ENCODE measurements at regions not wholly inside any gene's neighbourhood (a gene's known extent, or its start where the extent isn't known, plus 50 kb on each side); places are given as distances from the start of the nearest gene placed in this dataset.

DNA sequence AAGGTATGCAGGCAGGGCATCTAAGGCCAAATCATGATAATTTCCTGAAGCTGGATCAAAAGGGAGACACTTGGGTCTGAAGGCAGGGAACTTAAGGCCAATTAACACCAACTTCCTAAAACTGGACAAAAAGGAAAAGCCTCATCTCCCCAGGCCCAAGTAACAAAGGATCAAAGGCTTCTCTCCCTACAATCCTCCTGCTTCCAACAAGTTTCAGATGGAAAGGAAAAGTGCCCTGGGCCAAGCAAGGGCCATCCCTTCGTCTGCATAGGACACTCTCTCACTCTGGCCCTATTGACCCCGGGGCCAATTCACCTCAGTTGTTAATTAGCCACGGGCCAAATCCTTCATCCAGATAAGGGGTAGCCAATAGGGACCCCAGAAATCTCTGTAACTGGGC, 1335.8 kb upstream of the CDH2 start:
- Histone ChIP-seq H2AFZ (ENCODE audit: control insufficient read depth, low read length) (no peak overlapping the region), H3K4me1 (ENCODE audit: control insufficient read depth, extremely low read depth, insufficient read depth, low read length) (no peaks in the 10 kb centered on the region), H3K9me3 (ENCODE audit: control insufficient read depth, low read depth, low read length) (no peaks in the 10 kb centered on the region), H3K27me3 (ENCODE audit: control insufficient read depth, extremely low read depth, insufficient read depth, low read length) (no peaks in the 10 kb centered on the region), H3K4me3 (ENCODE audit: control insufficient read depth in 2 of 3, extremely low read depth in 1 of 3, insufficient read depth in 2 of 3, low read depth in 1 of 3, low read length in 3 of 3) (no peak overlapping the region), H3K9me1 (ENCODE audit: control insufficient read depth, extremely low read depth, insufficient read depth, low read length) (no peaks in the 10 kb centered on the region), H3K36me3 (ENCODE audit: control insufficient read depth in 2 of 2, extremely low read depth in 1 of 2, insufficient read depth in 2 of 2, low read length in 2 of 2) (no peaks in the 10 kb centered on the region), H3K79me2 (ENCODE audit: control insufficient read depth, insufficient read depth, low read length) (no peaks in the 10 kb centered on the region), H3K9ac (ENCODE audit: control insufficient read depth, extremely low read depth, insufficient read depth, low read length) (no peak overlapping the region), H4K20me1 (ENCODE audit: control insufficient read depth, extremely low read depth, insufficient read depth, low read length) (no peaks in the 10 kb centered on the region), H3K4me2 (ENCODE audit: control insufficient read depth, extremely low read depth, insufficient read depth, low read depth, low read length) (no peak overlapping the region), H3K27ac (ENCODE audit: control insufficient read depth, insufficient read depth, low read length) (no peak overlapping the region)
- FAIRE-seq (no peak), DNase-seq (ENCODE audit: low read depth, low spot score) (no peak)
- TF ChIP-seq EZH2 (IDR thresholded peaks at IDR 0.05; ENCODE audit: low read length) (no peak), CTCF (optimal IDR thresholded peaks at IDR 0.05 in 1 of 3, IDR thresholded peaks at IDR 0.05 in 1 of 3, conservative IDR thresholded peaks at IDR 0.05 in 1 of 3; ENCODE audit: extremely low read depth in 1 of 3, insufficient read depth in 2 of 3, low read length in 3 of 3) (no peak)
- dilution Hi-C loops (cut with MboI; ENCODE audit: extremely low pct_ligation_motif_present, low sequenced_read_pairs) = no loop called here

- DNase-seq (ENCODE audit: low read depth, low spot score) = no peak
- peak overlapping the region; percentile 49 for H2AFZ ChIP-seq (ENCODE audit: control insufficient read depth, low read length)
- H3K9ac ChIP-seq (ENCODE audit: control insufficient read depth, extremely low read depth, insufficient read depth, low read length) = no peak overlapping the region
- H3K4me1 ChIP-seq (ENCODE audit: control insufficient read depth, extremely low read depth, insufficient read depth, low read length) = no peaks in the 10 kb centered on the region
- H3K27ac ChIP-seq (ENCODE audit: control insufficient read depth, insufficient read depth, low read length) = no peak overlapping the region
- H3K27me3 ChIP-seq (ENCODE audit: control insufficient read depth, extremely low read depth, insufficient read depth, low read length) = no peaks in the 10 kb centered on the region
- no peak overlapping the region for H3K4me3 ChIP-seq (ENCODE audit: control insufficient read depth in 2 of 3, extremely low read depth in 1 of 3, insufficient read depth in 2 of 3, low read depth in 1 of 3, low read length in 3 of 3)
- H3K79me2 ChIP-seq (ENCODE audit: control insufficient read depth, insufficient read depth, low read length) = no peaks in the 10 kb centered on the region
- no peak for TF ChIP-seq EZH2 (IDR thresholded peaks at IDR 0.05; ENCODE audit: low read length)
- no peak for TF ChIP-seq CTCF (optimal IDR thresholded peaks at IDR 0.05 in 1 of 3, IDR thresholded peaks at IDR 0.05 in 1 of 3, conservative IDR thresholded peaks at IDR 0.05 in 1 of 3; ENCODE audit: extremely low read depth in 1 of 3, insufficient read depth in 2 of 3, low read length in 3 of 3)
- H4K20me1 ChIP-seq (ENCODE audit: control insufficient read depth, extremely low read depth, insufficient read depth, low read length) = no peaks in the 10 kb centered on the region
- no peak overlapping the region for H3K4me2 ChIP-seq (ENCODE audit: control insufficient read depth, extremely low read depth, insufficient read depth, low read depth, low read length)
- no peaks in the 10 kb centered on the region for H3K9me1 ChIP-seq (ENCODE audit: control insufficient read depth, extremely low read depth, insufficient read depth, low read length)
- no peaks in the 10 kb centered on the region for H3K36me3 ChIP-seq (ENCODE audit: control insufficient read depth in 2 of 2, extremely low read depth in 1 of 2, insufficient read depth in 2 of 2, low read length in 2 of 2)
- H3K9me3 ChIP-seq (ENCODE audit: control insufficient read depth, low read depth, low read length) = no peaks in the 10 kb centered on the region
- dilution Hi-C loops (cut with MboI; ENCODE audit: extremely low pct_ligation_motif_present, low sequenced_read_pairs) = no loop called here
- no peak for FAIRE-seq
Measured at GRCh38 chr18:29512203-29512602, 1335.3 kb upstream of the CDH2 start.

Measured in keratinocyte (primary cell).